Calu3 (cell line): ENCODE measurements at regions not wholly inside any gene's neighbourhood (a gene's known extent, or its start where the extent isn't known, plus 50 kb on each side); places are given as distances from the start of the nearest gene placed in this dataset.

Experiments used
- BruUV-seq: library from RNA; stranded (reverse); fragments of 400-500 nt; replicated peaks from 2 replicates; lab custom pipeline; 2021; lab: Mats Ljungman, UMichigan
- CTCF ChIA-PET: fragments of 300-600 bp; sonication (Branson Sonifier 250); formaldehyde crosslinking; loops from one replicate; lab custom pipeline; 2022; ENCODE audit warnings: antibody characterized with exemption; lab: Charles Lee
- DNase-seq: peaks from one replicate; pipeline ENCODE4 v3.0.0; 2022
- H3K27ac Mint-ChIP-seq: one replicate; pipeline ENCODE4 v1.8.0; 2022; ENCODE audit warnings: mixed read lengths; ENCODE audit not compliant: unreplicated experiment
- H3K27me3 Mint-ChIP-seq: one replicate; pipeline ENCODE4 v1.8.0; 2022; ENCODE audit warnings: mixed read lengths; ENCODE audit not compliant: unreplicated experiment
- H3K36me3 Mint-ChIP-seq: one replicate; pipeline ENCODE4 v1.8.0; 2022; ENCODE audit warnings: mild to moderate bottlenecking, moderate library complexity, mixed read lengths; ENCODE audit not compliant: insufficient read depth, unreplicated experiment
- H3K4me1 Mint-ChIP-seq: one replicate; pipeline ENCODE4 v1.8.0; 2022; ENCODE audit warnings: mild to moderate bottlenecking, low read depth, mixed read lengths; ENCODE audit not compliant: unreplicated experiment
- H3K4me3 Mint-ChIP-seq: one replicate; pipeline ENCODE4 v1.8.0; 2022; ENCODE audit warnings: mild to moderate bottlenecking, low read depth, moderate library complexity, mixed read lengths; ENCODE audit not compliant: unreplicated experiment
- H3K9me3 Mint-ChIP-seq: one replicate; pipeline ENCODE4 v1.8.0; 2022; ENCODE audit warnings: low read depth, mixed read lengths; ENCODE audit not compliant: unreplicated experiment
- CTCF ChIP-seq: fragments of 200-600 bp; IDR thresholded peaks from one replicate; pipeline ENCODE4 v1.8.0; 2022; ENCODE audit warnings: antibody characterized with exemption; ENCODE audit not compliant: unreplicated experiment
- intact Hi-C: fragments of 100-400 bp; cut with micrococcal nuclease; formaldehyde crosslinking; loops from one replicate; pipeline ENCODE4 v1.10.0; 2022; ENCODE audit not compliant: unreplicated experiment

GRCh38 chr1:96962751-96963211, 241.2 kb downstream of the PTBP2 start:
- no TSS peak for BruUV-seq
- peak; percentile 30 for DNase-seq
- H3K36me3 Mint-ChIP-seq = no peaks in the 10 kb centered on the region
- no peaks in the 10 kb centered on the region for H3K9me3 Mint-ChIP-seq
- H3K27ac Mint-ChIP-seq = peak overlapping the region; percentile 21
- no peak for TF ChIP-seq CTCF
- H3K4me3 Mint-ChIP-seq = no peak overlapping the region
- CTCF ChIA-PET = interaction anchor here (0.7 kb wide), 1 partner anchor 88 kb away, joined by 3 read pairs; no protein-coding TSS in a partner anchor
- H3K4me1 Mint-ChIP-seq = peaks cover 10% of the 10 kb centered on the region
- H3K27me3 Mint-ChIP-seq = no peaks in the 10 kb centered on the region
- intact Hi-C loops = no loop called here

GRCh38 chr1:96964761-96965160, 243.2 kb downstream of the PTBP2 start:
- no TSS peak for BruUV-seq
- Mint-ChIP-seq H3K4me3 (no peak overlapping the region), H3K4me1 (peaks cover 10% of the 10 kb centered on the region), H3K9me3 (no peaks in the 10 kb centered on the region), H3K27me3 (no peaks in the 10 kb centered on the region), H3K27ac (no peak overlapping the region), H3K36me3 (no peaks in the 10 kb centered on the region)
- TF ChIP-seq CTCF = no peak
- intact Hi-C loops = no loop called here
- DNase-seq = no peak
- CTCF ChIA-PET = interaction anchor here (1.2 to 1.3 kb wide), 2 partner anchors 53 to 86 kb away, joined by 3 to 8 read pairs; no protein-coding TSS in a partner anchor

- peak; percentile 80 for DNase-seq
- Mint-ChIP-seq H3K9me3 (no peaks in the 10 kb centered on the region), H3K27me3 (no peaks in the 10 kb centered on the region), H3K4me3 (peak overlapping the region; percentile 36), H3K4me1 (peaks cover 10% of the 10 kb centered on the region), H3K36me3 (no peaks in the 10 kb centered on the region), H3K27ac (no peak overlapping the region)
- peak; percentile 79 for TF ChIP-seq CTCF
- intact Hi-C loops = loop anchor here (1.0 kb wide), 2 partner anchors 52 to 84 kb away; no protein-coding TSS in a partner anchor
- BruUV-seq = no TSS peak
- CTCF ChIA-PET = no interaction called here
These were observed 245.1 kb downstream of the PTBP2 start for GRCh38 chr1:96966536-96967138.

GRCh38 chr1:96967311-96967710, 245.7 kb downstream of the PTBP2 start:
- H3K9me3 Mint-ChIP-seq = no peaks in the 10 kb centered on the region
- no peak for DNase-seq
- H3K4me1 Mint-ChIP-seq = peaks cover 8% of the 10 kb centered on the region
- no peaks in the 10 kb centered on the region for H3K36me3 Mint-ChIP-seq
- H3K27me3 Mint-ChIP-seq = no peaks in the 10 kb centered on the region
- H3K27ac Mint-ChIP-seq = no peak overlapping the region
- CTCF ChIA-PET = no interaction called here
- no peak for TF ChIP-seq CTCF
- H3K4me3 Mint-ChIP-seq = peak overlapping the region; percentile 36
- intact Hi-C loops = no loop called here
- no TSS peak for BruUV-seq
